SK-N-MC (cell line): ENCODE measurements at regions not wholly inside any gene's neighbourhood (a gene's known extent, or its start where the extent isn't known, plus 50 kb on each side); places are given as distances from the start of the nearest gene placed in this dataset.

ENCODE experiments used
- DNase-seq: peaks from one replicate; pipeline ENCODE4 v3.0.0-alpha.2; 2011; ENCODE audit warnings: low read depth, low spot score
- H3K27ac ChIP-seq: fragments of 200-600 bp; sonication (generic); 2 replicates; pipeline ENCODE4 v1.5.1; 2016; ENCODE audit warnings: mixed run types
- H3K36me3 ChIP-seq: fragments of 200-600 bp; sonication (generic); 2 replicates; pipeline ENCODE4 v1.6.1; 2017; ENCODE audit warnings: antibody characterized with exemption, low read length, mixed read lengths; ENCODE audit not compliant: insufficient read depth
- H3K4me3 ChIP-seq: fragments of 200-600 bp; sonication (generic); 2 replicates; pipeline ENCODE4 v1.5.1; 2016
- H3K9ac ChIP-seq: fragments of 200-600 bp; sonication (generic); 2 replicates; pipeline ENCODE4 v1.8.0; 2017; ENCODE audit warnings: mixed run types, mixed read lengths; ENCODE audit not compliant: insufficient read length
- H3K9me3 ChIP-seq: fragments of 200-600 bp; sonication (generic); 2 replicates; pipeline ENCODE4 v1.6.1; 2017; ENCODE audit warnings: low read depth, mild to moderate bottlenecking, antibody characterized with exemption, low read length, moderate library complexity, mixed read lengths
- EZH2 ChIP-seq: fragments of 200-600 bp; sonication (generic); IDR thresholded peaks from one replicate; pipeline ENCODE4 v1.6.1; 2017; ENCODE audit warnings: antibody characterized with exemption
- FOXP2 ChIP-seq: optimal IDR thresholded peaks from 2 replicates; pipeline ENCODE3; 2011; ENCODE audit warnings: mild to moderate bottlenecking, moderate library complexity; ENCODE audit not compliant: insufficient read depth; ENCODE audit errors: extremely low read length, control extremely low read depth
- POLR2AphosphoS5 ChIP-seq: IDR thresholded peaks from 2 replicates; pipeline ENCODE4 v1.6.1; 2012; ENCODE audit warnings: mild to moderate bottlenecking, low read depth, low read length, borderline replicate concordance

GRCh38 chr9:12352045-12352315 lies 341.2 kb upstream of the TYRP1 start:
- Histone ChIP-seq H3K27ac (no peak overlapping the region), H3K4me3 (no peak overlapping the region), H3K9ac (no peak overlapping the region), H3K36me3 (no peaks in the 10 kb centered on the region), H3K9me3 (no peaks in the 10 kb centered on the region)
- DNase-seq: no peak
- no peak for TF ChIP-seq EZH2
- no peak for TF ChIP-seq POLR2AphosphoS5
- no peak for TF ChIP-seq FOXP2

GRCh38 chr9:12363439-12363838 lies 329.7 kb upstream of the TYRP1 start:
- Histone ChIP-seq H3K9ac (no peak overlapping the region), H3K27ac (no peak overlapping the region), H3K9me3 (no peaks in the 10 kb centered on the region), H3K36me3 (no peaks in the 10 kb centered on the region), H3K4me3 (no peak overlapping the region)
- TF ChIP-seq POLR2AphosphoS5: no peak
- TF ChIP-seq FOXP2: no peak
- no peak for TF ChIP-seq EZH2
- DNase-seq: no peak

GRCh38 chr9:12368569-12368968 lies 324.6 kb upstream of the TYRP1 start:
- TF ChIP-seq FOXP2 (no peak), EZH2 (no peak), POLR2AphosphoS5 (no peak)
- no peak overlapping the region for H3K4me3 ChIP-seq
- no peak overlapping the region for H3K27ac ChIP-seq
- H3K9ac ChIP-seq: no peak overlapping the region
- no peaks in the 10 kb centered on the region for H3K36me3 ChIP-seq
- DNase-seq: no peak
- no peaks in the 10 kb centered on the region for H3K9me3 ChIP-seq

- no peak for DNase-seq
- H3K9ac ChIP-seq: no peak overlapping the region
- no peak overlapping the region for H3K27ac ChIP-seq
- no peaks in the 10 kb centered on the region for H3K36me3 ChIP-seq
- H3K4me3 ChIP-seq: no peak overlapping the region
- H3K9me3 ChIP-seq: no peaks in the 10 kb centered on the region
- no peak for TF ChIP-seq FOXP2
- TF ChIP-seq POLR2AphosphoS5: no peak
- TF ChIP-seq EZH2: no peak
Observed at GRCh38 chr9:12391839-12392509, 301.2 kb upstream of the TYRP1 start.

- Histone ChIP-seq H3K9me3 (no peaks in the 10 kb centered on the region), H3K4me3 (no peak overlapping the region), H3K27ac (no peak overlapping the region), H3K9ac (no peak overlapping the region), H3K36me3 (no peaks in the 10 kb centered on the region)
- TF ChIP-seq EZH2: no peak
- no peak for TF ChIP-seq FOXP2
- no peak for TF ChIP-seq POLR2AphosphoS5
- DNase-seq: no peak
Observed at GRCh38 chr9:12394105-12394504, 299.1 kb upstream of the TYRP1 start.

- H3K36me3 ChIP-seq: no peaks in the 10 kb centered on the region
- H3K27ac ChIP-seq: no peak overlapping the region
- no peak overlapping the region for H3K9ac ChIP-seq
- H3K9me3 ChIP-seq: no peaks in the 10 kb centered on the region
- TF ChIP-seq EZH2 (no peak), FOXP2 (no peak), POLR2AphosphoS5 (no peak)
- H3K4me3 ChIP-seq: no peak overlapping the region
- DNase-seq: no peak
Observed at GRCh38 chr9:12403721-12404120, 289.5 kb upstream of the TYRP1 start.

GRCh38 chr9:12413986-12414385 lies 279.2 kb upstream of the TYRP1 start:
- Histone ChIP-seq H3K36me3 (no peaks in the 10 kb centered on the region), H3K9ac (no peak overlapping the region), H3K9me3 (no peaks in the 10 kb centered on the region), H3K27ac (no peak overlapping the region), H3K4me3 (no peak overlapping the region)
- TF ChIP-seq POLR2AphosphoS5: no peak
- TF ChIP-seq EZH2: no peak
- no peak for TF ChIP-seq FOXP2
- no peak for DNase-seq

- H3K4me3 ChIP-seq: no peak overlapping the region
- no peak for TF ChIP-seq FOXP2
- no peak for TF ChIP-seq EZH2
- TF ChIP-seq POLR2AphosphoS5: no peak
- H3K36me3 ChIP-seq: no peaks in the 10 kb centered on the region
- DNase-seq: no peak
- H3K9ac ChIP-seq: no peak overlapping the region
- H3K9me3 ChIP-seq: no peaks in the 10 kb centered on the region
- H3K27ac ChIP-seq: no peak overlapping the region
Observed at GRCh38 chr9:12414514-12414913, 278.7 kb upstream of the TYRP1 start.

- DNase-seq: no peak
Observed at GRCh38 chr9:12415361-12415760, 277.8 kb upstream of the TYRP1 start.

More at GRCh38 chr9:12415361-12415760, 277.8 kb upstream of the TYRP1 start:
- no peak overlapping the region for H3K4me3 ChIP-seq
- H3K9me3 ChIP-seq: no peaks in the 10 kb centered on the region
- TF ChIP-seq POLR2AphosphoS5 (no peak), FOXP2 (no peak), EZH2 (no peak)
- no peak overlapping the region for H3K9ac ChIP-seq
- H3K36me3 ChIP-seq: no peaks in the 10 kb centered on the region
- H3K27ac ChIP-seq: no peak overlapping the region
